Activated CD4-positive, alpha-beta T cell treated with anti-CD3 and anti-CD28 coated beads for 24 hours (primary cell): ENCODE measurements at regions not wholly inside any gene's neighbourhood (a gene's known extent, or its start where the extent isn't known, plus 50 kb on each side); places are given as distances from the start of the nearest gene placed in this dataset.
"Not testable (repeated sequence)": the region's sequence is repeated elsewhere in the genome, so short reads cannot be mapped to it uniquely, and the experiment has no call there.

Experiments
- DNase-seq, 2 donors: peaks; one replicate each; pipeline ENCODE4 v3.0.0-alpha.2; 2020; ENCODE audit warnings: low read depth in 2 of 2

GRCh38 chr16:86713021-86713631 lies 134.8 kb downstream of the FOXL1 start:
- no peak for DNase-seq

GRCh38 chr16:86714166-86714565 lies 135.8 kb downstream of the FOXL1 start:
- DNase-seq = no peak

- no peak for DNase-seq
These were observed 138.3 kb downstream of the FOXL1 start for GRCh38 chr16:86716649-86717048.

- no peak for DNase-seq
These were observed 139.8 kb downstream of the FOXL1 start for GRCh38 chr16:86718118-86718517.

- no peak for DNase-seq
These were observed 144.6 kb downstream of the FOXL1 start for GRCh38 chr16:86722970-86723369.

- DNase-seq = no peak
These were observed 145.3 kb downstream of the FOXL1 start for GRCh38 chr16:86723689-86724088.

GRCh38 chr16:86725401-86725800 lies 147.1 kb downstream of the FOXL1 start:
- no peak for DNase-seq

GRCh38 chr16:86726340-86726739 lies 148.0 kb downstream of the FOXL1 start:
- DNase-seq = no peak

GRCh38 chr16:86727131-86727530 lies 148.8 kb downstream of the FOXL1 start:
- no peak for DNase-seq

- no peak for DNase-seq
These were observed 149.3 kb downstream of the FOXL1 start for GRCh38 chr16:86727632-86728031.

- no peak for DNase-seq
These were observed 151.3 kb downstream of the FOXL1 start for GRCh38 chr16:86729686-86730085.

- DNase-seq = no peak
These were observed 151.7 kb downstream of the FOXL1 start for GRCh38 chr16:86730086-86730485.

GRCh38 chr16:86730597-86730996 lies 152.2 kb downstream of the FOXL1 start:
- DNase-seq = no peak

GRCh38 chr16:86732621-86733295 lies 154.4 kb downstream of the FOXL1 start:
- DNase-seq = no peak

- DNase-seq = no peak
These were observed 155.4 kb downstream of the FOXL1 start for GRCh38 chr16:86733546-86734254.

- DNase-seq = no peak
These were observed 156.5 kb downstream of the FOXL1 start for GRCh38 chr16:86734543-86735460.

- no peak for DNase-seq
These were observed 157.4 kb downstream of the FOXL1 start for GRCh38 chr16:86735727-86736126.

GRCh38 chr16:86736502-86736901 lies 158.2 kb downstream of the FOXL1 start:
- no peak for DNase-seq

- DNase-seq = no peak
These were observed 158.7 kb downstream of the FOXL1 start for GRCh38 chr16:86737083-86737482.

GRCh38 chr16:86738322-86738721 lies 160.0 kb downstream of the FOXL1 start:
- not testable (repeated sequence) for DNase-seq

GRCh38 chr16:86739178-86739577 lies 160.8 kb downstream of the FOXL1 start:
- DNase-seq = no peak

- DNase-seq = no peak
These were observed 161.5 kb downstream of the FOXL1 start for GRCh38 chr16:86739808-86740207.
